Gastroesophageal sphincter (tissue), 4 donors: ENCODE measurements at regions not wholly inside any gene's neighbourhood (a gene's known extent, or its start where the extent isn't known, plus 50 kb on each side); places are given as distances from the start of the nearest gene placed in this dataset.

Source experiments
- ATAC-seq: fragments of 150-250 bp; one replicate; pipeline ENCODE4 v1.9.1; 2016; ENCODE audit warnings: mild to moderate bottlenecking, moderate library complexity
- H3K27ac ChIP-seq, 4 donors: fragments of 200-600 bp; sonication (generic) in 3 of 4; 1 replicate in 3 of 4; 2 replicates in 1 of 4; pipeline ENCODE4 v1.5.1; 2016 to 2019
- H3K27me3 ChIP-seq: fragments of 200-600 bp; sonication (generic); one replicate; pipeline ENCODE4 v1.5.1; 2019
- H3K36me3 ChIP-seq, 2 donors: fragments of 200-600 bp; sonication (generic); one replicate each; pipeline ENCODE4 v1.5.1; 2019; ENCODE audit warnings: control low read depth in 1 of 2
- H3K4me1 ChIP-seq, 3 donors: fragments of 200-600 bp; sonication (generic); 1 replicate in 2 of 3; 2 replicates in 1 of 3; pipeline ENCODE4 v1.5.1; 2016 to 2019; ENCODE audit warnings: control low read depth in 2 of 3
- H3K4me3 ChIP-seq, 2 donors: fragments of 200-600 bp; sonication (generic); one replicate each; pipeline ENCODE4 v1.5.1; 2019; ENCODE audit warnings: mild to moderate bottlenecking in 1 of 2, moderate library complexity in 1 of 2
- H3K9me3 ChIP-seq, 3 donors: fragments of 200-600 bp; sonication (generic); one replicate each; pipeline ENCODE4 v1.5.1; 2017 to 2019; ENCODE audit warnings: control low read depth in 2 of 3
- CTCF ChIP-seq, 4 experiments: fragments of 200-600 bp in 2 of 4; fragments of 450-650 bp in 2 of 4; sonication (generic) in 1 of 4; IDR thresholded peaks; one replicate each; pipeline ENCODE4 v1.5.1; 2017 to 2019; ENCODE audit warnings: antibody characterized with exemption in 4 of 4, mild to moderate bottlenecking in 2 of 4, moderate library complexity in 2 of 4
- EP300 ChIP-seq: sonication (generic); formaldehyde crosslinking; IDR thresholded peaks from one replicate; pipeline ENCODE4 v1.6.1; 2017; ENCODE audit warnings: antibody characterized with exemption, mild to moderate bottlenecking
- POLR2A ChIP-seq, 2 donors: fragments of 450-650 bp; IDR thresholded peaks; one replicate each; pipeline ENCODE4 v1.6.1; 2017; ENCODE audit warnings: antibody characterized with exemption in 2 of 2, mild to moderate bottlenecking in 2 of 2, moderate library complexity in 1 of 2
- POLR2AphosphoS5 ChIP-seq: sonication (generic); formaldehyde crosslinking; IDR thresholded peaks from one replicate; pipeline ENCODE4 v1.6.1; 2017; ENCODE audit warnings: antibody characterized with exemption
- WGBS, 2 donors: methylation state at CpG; one replicate each; pipeline ENCODE4 v1.1.5; 2018; ENCODE audit warnings: low coverage in 1 of 2; 5-methylcytosine and 5-hydroxymethylcytosine counted together

DNA sequence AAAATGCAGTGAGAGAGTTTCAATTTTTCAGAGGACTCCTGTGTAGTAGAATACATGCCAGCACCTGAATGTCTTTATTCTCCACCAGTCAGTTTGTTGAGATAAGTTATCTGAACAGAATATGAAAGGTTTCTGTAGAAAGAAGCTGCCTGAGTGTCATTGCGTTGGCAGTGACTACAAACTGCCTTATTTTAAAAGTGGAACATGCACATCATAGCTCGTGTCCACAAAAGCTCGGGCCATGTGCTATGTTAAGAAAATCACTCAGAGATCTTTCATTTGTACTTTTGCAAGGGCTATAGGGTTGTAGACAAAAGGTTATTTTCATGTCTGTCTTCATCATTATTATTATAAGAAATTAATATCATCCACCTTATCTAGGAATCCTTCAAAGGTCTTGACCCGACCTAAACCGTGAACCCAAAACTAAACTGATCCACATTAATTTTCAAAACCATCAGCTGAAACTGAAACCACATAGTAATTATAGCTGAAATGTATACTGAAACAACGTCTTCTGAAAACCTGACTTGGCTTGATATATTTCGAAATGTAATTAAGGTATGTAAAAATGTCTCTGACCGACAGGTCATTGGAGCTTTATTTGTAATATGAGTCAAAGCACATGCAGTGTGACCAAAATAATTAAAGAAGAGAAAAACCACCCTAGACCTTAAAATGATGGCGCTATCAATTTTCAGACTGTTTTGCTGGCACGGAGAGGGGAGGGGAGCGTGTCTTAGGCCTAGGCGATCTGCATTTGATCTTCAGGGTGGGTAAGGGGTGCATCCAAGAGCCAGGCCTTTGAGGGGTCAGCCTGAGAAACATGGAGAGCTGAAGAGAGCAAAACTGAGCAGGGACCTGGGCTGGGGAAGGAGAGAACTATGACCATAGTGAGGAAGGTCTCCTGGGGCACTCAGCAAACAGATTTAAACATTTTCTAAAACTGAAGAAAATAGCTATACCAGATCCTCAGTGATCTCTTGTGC lies 232.1 kb downstream of the SOX11 start:
- Histone ChIP-seq H3K27me3 (no peaks in the 10 kb centered on the region), H3K27ac (no peak overlapping the region), H3K4me3 (no peak overlapping the region), H3K36me3 (no peaks in the 10 kb centered on the region), H3K4me1 (no peaks in the 10 kb centered on the region), H3K9me3 (no peaks in the 10 kb centered on the region)
- whole genome bisulfite sequencing, 2 donors = 84 to 85% methylated on average over 7 to 12 of the region's 12 CpGs
- ATAC-seq = no peak
- no peak for TF ChIP-seq POLR2AphosphoS5
- TF ChIP-seq CTCF (IDR thresholded peaks at IDR 0.05) = no peak
- no peak for TF ChIP-seq EP300
- no peak for TF ChIP-seq POLR2A (IDR thresholded peaks at IDR 0.05)

GRCh38 chr2:5925604-5926003 lies 233.4 kb downstream of the SOX11 start:
- TF ChIP-seq CTCF (IDR thresholded peaks at IDR 0.05) (no peak), POLR2A (IDR thresholded peaks at IDR 0.05) (no peak), EP300 (no peak), POLR2AphosphoS5 (no peak)
- H3K4me3 ChIP-seq = no peak overlapping the region
- WGBS, 2 donors = 74 to 77% methylated on average over 2 to 4 of the region's 4 CpGs
- peaks cover 0 to 8% (median 0%) of the 10 kb centered on the region in 3 donors for H3K9me3 ChIP-seq
- no peaks in the 10 kb centered on the region for H3K4me1 ChIP-seq
- ATAC-seq = no peak
- no peaks in the 10 kb centered on the region for H3K36me3 ChIP-seq
- H3K27ac ChIP-seq = no peak overlapping the region
- no peaks in the 10 kb centered on the region for H3K27me3 ChIP-seq

- ATAC-seq = no peak
- WGBS, 2 donors = 52 to 59% methylated on average over 3 to 5 of the region's 6 CpGs
- H3K36me3 ChIP-seq = no peaks in the 10 kb centered on the region
- H3K4me1 ChIP-seq = no peaks in the 10 kb centered on the region
- no peak overlapping the region for H3K27ac ChIP-seq
- no peak overlapping the region for H3K4me3 ChIP-seq
- H3K9me3 ChIP-seq = peaks cover 0 to 15% (median 0%) of the 10 kb centered on the region in 3 donors
- TF ChIP-seq EP300 (no peak), CTCF (IDR thresholded peaks at IDR 0.05) (no peak), POLR2A (IDR thresholded peaks at IDR 0.05) (no peak), POLR2AphosphoS5 (no peak)
- H3K27me3 ChIP-seq = no peaks in the 10 kb centered on the region
These were observed 234.8 kb downstream of the SOX11 start for GRCh38 chr2:5926871-5927512.

GRCh38 chr2:5932556-5933469 lies 240.6 kb downstream of the SOX11 start:
- peaks cover 0 to 15% (median 0%) of the 10 kb centered on the region in 3 donors for H3K9me3 ChIP-seq
- WGBS, 2 donors = 55 to 92% methylated on average over 2 to 15 of the region's 25 CpGs
- H3K27me3 ChIP-seq = peaks cover 11% of the 10 kb centered on the region
- H3K4me1 ChIP-seq = no peaks in the 10 kb centered on the region
- no peak for ATAC-seq
- no peak overlapping the region for H3K27ac ChIP-seq
- no peaks in the 10 kb centered on the region for H3K36me3 ChIP-seq
- no peak for TF ChIP-seq CTCF (IDR thresholded peaks at IDR 0.05)
- no peak for TF ChIP-seq POLR2AphosphoS5
- TF ChIP-seq POLR2A (IDR thresholded peaks at IDR 0.05) = no peak
- no peak for TF ChIP-seq EP300
- H3K4me3 ChIP-seq = no peak overlapping the region
